GM12865 (cell line): ENCODE measurements at regions not wholly inside any gene's neighbourhood (a gene's known extent, or its start where the extent isn't known, plus 50 kb on each side); places are given as distances from the start of the nearest gene placed in this dataset.

Source experiments
- DNase-seq: peaks from one replicate; pipeline ENCODE4 v3.0.0; 2010; ENCODE audit warnings: low read depth
- H3K4me3 ChIP-seq: 2 replicates; pipeline ENCODE4 v1.5.1; 2011; ENCODE audit warnings: mild to moderate bottlenecking, low read depth, low read length, control low read depth
- CTCF ChIP-seq: IDR thresholded peaks from 2 replicates; pipeline ENCODE4 v1.5.1; 2011; ENCODE audit warnings: low read length, control low read depth, low read depth, inconsistent platforms; ENCODE audit not compliant: insufficient read depth; ENCODE audit errors: missing control alignments

GRCh38 chr7:20279979-20280378 is 50.7 kb upstream of the ITGB8 start:
- no peak overlapping the region for H3K4me3 ChIP-seq
- no peak for TF ChIP-seq CTCF
- DNase-seq = no peak

GRCh38 chr7:20280475-20281351 is 50.0 kb upstream of the ITGB8 start:
- no peak for TF ChIP-seq CTCF
- H3K4me3 ChIP-seq = no peak overlapping the region
- DNase-seq = no peak
